ENCODE measurements at regions not wholly inside any gene's neighbourhood (a gene's known extent, or its start where the extent isn't known, plus 50 kb on each side); places are given as distances from the start of the nearest gene placed in this dataset.

- Histone ChIP-seq H3K14ac (ENCODE audit: insufficient read depth, low read length) (no peak overlapping the region), H2AFZ (ENCODE audit: low read length) (no peak overlapping the region), H3K4me2 (ENCODE audit: insufficient read depth, insufficient read length, low read length) (no peak overlapping the region), H3K27me3 (ENCODE audit: insufficient read depth, low read length) (no peaks in the 10 kb centered on the region), H2BK5ac (ENCODE audit: insufficient read length, low read length) (no peak overlapping the region), H3K18ac (ENCODE audit: insufficient read length, low read depth, low read length) (no peak overlapping the region), H4K20me1 (ENCODE audit: control insufficient read depth, insufficient read depth, insufficient read length) (no peaks in the 10 kb centered on the region), H3K79me1 (ENCODE audit: insufficient read depth, low read depth, low read length, poor library complexity, severe bottlenecking) (peaks cover 6% of the 10 kb centered on the region), H3K9ac (ENCODE audit: extremely low read depth, insufficient read length, low read length) (no peak overlapping the region), H3K79me2 (ENCODE audit: insufficient read depth, low read length) (no peaks in the 10 kb centered on the region), H4K91ac (ENCODE audit: insufficient read length, low read depth, low read length) (no peak overlapping the region), H3K27ac (ENCODE audit: insufficient read length, low read depth, low read length) (no peak overlapping the region), H3K4me1 (ENCODE audit: insufficient read depth, low read length) (no peaks in the 10 kb centered on the region), H3T11ph (ENCODE audit: low read length) (no peak overlapping the region), H3K9me3 (ENCODE audit: control insufficient read depth, low read depth, low read length) (no peaks in the 10 kb centered on the region), H2BK15ac (ENCODE audit: low read depth, low read length) (no peak overlapping the region), H4K8ac (replicated peaks; ENCODE audit: insufficient read length, low read depth, low read length) (no peak overlapping the region), H2BK12ac (ENCODE audit: insufficient read length, low read depth, low read length) (no peak overlapping the region), H3K4ac (ENCODE audit: low read depth, low read length) (no peak overlapping the region), H2AK5ac (ENCODE audit: insufficient read length, low read length) (no peak overlapping the region), H3K23me2 (ENCODE audit: insufficient read length, low read depth, low read length, poor library complexity, severe bottlenecking) (no peaks in the 10 kb centered on the region), H3K56ac (ENCODE audit: insufficient read length, low read depth, low read length) (no peak overlapping the region), H3K23ac (ENCODE audit: insufficient read length, low read depth, low read length) (no peak overlapping the region), H4K5ac (ENCODE audit: insufficient read length, low read depth, low read length) (no peak overlapping the region), H2BK120ac (ENCODE audit: low read depth, low read length, poor library complexity, severe bottlenecking) (no peak overlapping the region), H2BK20ac (ENCODE audit: low read depth, low read length, poor library complexity, severe bottlenecking) (no peak overlapping the region)
- no CpG with 5 or more reads among the region's 1 CpG for WGBS (ENCODE audit: extremely low coverage, insufficient read length, low lambda C conversion rate)
- no peaks in the 10 kb centered on the region for H3K27me3 Mint-ChIP-seq (ENCODE audit: low read depth)
- H3K27ac Mint-ChIP-seq, result no peak overlapping the region
- H3K36me3 Mint-ChIP-seq (ENCODE audit: insufficient read depth in 1 of 3, low read depth in 3 of 3), result peaks cover 25 to 28% (median 26%) of the 10 kb centered on the region in 3 experiments
- no peak for DNase-seq
- H3K9me3 Mint-ChIP-seq, result peaks cover 13 to 17% of the 10 kb centered on the region in 2 experiments
- peaks cover 7 to 11% of the 10 kb centered on the region in 2 experiments for H3K4me1 Mint-ChIP-seq
- TF ChIP-seq CTCF (conservative IDR thresholded peaks at IDR 0.05), result no peak
- H3K4me3 Mint-ChIP-seq, result no peak overlapping the region
These were observed 65.7 kb downstream of the RAD54L2 start for GRCh38 chr3:51604212-51604611.

Measured in H9 (cell line).